ENCODE measurements at regions not wholly inside any gene's neighbourhood (a gene's known extent, or its start where the extent isn't known, plus 50 kb on each side); places are given as distances from the start of the nearest gene placed in this dataset.

GRCh38 chr18:32542221-32542798 is 71.6 kb upstream of the GAREM1 start:
- DNase-seq, result no peak

- DNase-seq, result peak; percentile 85
Measured at GRCh38 chr18:32530947-32531651, 60.4 kb upstream of the GAREM1 start.

GRCh38 chr18:32529722-32530420 is 59.2 kb upstream of the GAREM1 start:
- no peak for DNase-seq

GRCh38 chr18:32520771-32521170 is 50.1 kb upstream of the GAREM1 start:
- DNase-seq, result no peak
